MM.1S (cell line): ENCODE measurements at regions not wholly inside any gene's neighbourhood (a gene's known extent, or its start where the extent isn't known, plus 50 kb on each side); places are given as distances from the start of the nearest gene placed in this dataset.

Experiments used
- DNase-seq: peaks from one replicate; pipeline ENCODE4 v3.0.0-alpha.2; 2015
- H2AFZ ChIP-seq: fragments of 300-600 bp; sonication (generic); 2 replicates; pipeline ENCODE4 v1.6.0; 2016; ENCODE audit warnings: antibody characterized with exemption, low read length
- H3F3A ChIP-seq: fragments of 300-600 bp; sonication (generic); 2 replicates; pipeline ENCODE4 v1.6.1; 2016; ENCODE audit warnings: mild to moderate bottlenecking, antibody characterized with exemption, low read length, moderate library complexity, mixed read lengths; ENCODE audit not compliant: insufficient read depth
- H3K27ac ChIP-seq: fragments of 300-600 bp; sonication (generic); 2 replicates; pipeline ENCODE4 v1.5.1; 2016; ENCODE audit warnings: mild to moderate bottlenecking, low read length
- H3K27me3 ChIP-seq: fragments of 300-600 bp; sonication (generic); replicated peaks from 2 replicates; pipeline ENCODE4 v1.6.0; 2016; ENCODE audit warnings: low read length; ENCODE audit not compliant: insufficient read depth
- H3K36me3 ChIP-seq: fragments of 300-600 bp; sonication (generic); replicated peaks from 2 replicates; pipeline ENCODE4 v1.6.1; 2016; ENCODE audit warnings: mild to moderate bottlenecking, low read length, mixed read lengths; ENCODE audit not compliant: insufficient read depth
- H3K4me1 ChIP-seq: fragments of 300-600 bp; sonication (generic); 2 replicates; pipeline ENCODE4 v1.6.1; 2016; ENCODE audit warnings: low read length, mixed read lengths
- H3K4me2 ChIP-seq: fragments of 300-600 bp; sonication (generic); 2 replicates; pipeline ENCODE4 v1.6.0; 2016; ENCODE audit warnings: low read depth, low read length
- H3K4me3 ChIP-seq: fragments of 300-600 bp; sonication (generic); 2 replicates; pipeline ENCODE4 v1.5.1; 2016; ENCODE audit warnings: low read length, mixed read lengths
- H3K79me2 ChIP-seq: fragments of 300-600 bp; sonication (generic); 2 replicates; pipeline ENCODE4 v1.6.1; 2016; ENCODE audit warnings: mixed run types, low read length, mixed read lengths
- H3K9ac ChIP-seq: fragments of 300-600 bp; sonication (generic); 2 replicates; pipeline ENCODE4 v1.6.1; 2016; ENCODE audit warnings: low read length, mixed read lengths
- H3K9me2 ChIP-seq: fragments of 300-600 bp; sonication (generic); replicated peaks from 2 replicates; pipeline ENCODE4 v1.6.1; 2016; ENCODE audit warnings: mild to moderate bottlenecking, low read length, mixed read lengths; ENCODE audit not compliant: insufficient read depth
- H3K9me3 ChIP-seq: fragments of 300-600 bp; sonication (generic); replicated peaks from 2 replicates; pipeline ENCODE4 v1.6.1; 2016; ENCODE audit warnings: mild to moderate bottlenecking, low read length, mixed read lengths; ENCODE audit not compliant: insufficient read depth
- H4K20me1 ChIP-seq: fragments of 300-600 bp; sonication (generic); 2 replicates; pipeline ENCODE4 v1.6.1; 2016; ENCODE audit warnings: mild to moderate bottlenecking, low read length, moderate library complexity, mixed read lengths; ENCODE audit not compliant: insufficient read depth
- EZH2 ChIP-seq: fragments of 300-600 bp; sonication (generic); optimal IDR thresholded peaks from 2 replicates; pipeline ENCODE3; 2017; ENCODE audit warnings: low read depth, mild to moderate bottlenecking, antibody characterized with exemption, low read length, mixed read lengths
- EZH2phosphoT487 ChIP-seq: fragments of 300-600 bp; sonication (generic); IDR thresholded peaks from 2 replicates; pipeline ENCODE4 v1.6.1; 2018; ENCODE audit warnings: antibody characterized with exemption, low read length
- TF ChIP-seq, protein P1 (sequence below): fragments of 300-600 bp; sonication (generic); IDR thresholded peaks from 2 replicates; pipeline ENCODE4 v1.5.1; 2016; ENCODE audit warnings: antibody characterized with exemption, low read length, mixed read lengths

DNA sequence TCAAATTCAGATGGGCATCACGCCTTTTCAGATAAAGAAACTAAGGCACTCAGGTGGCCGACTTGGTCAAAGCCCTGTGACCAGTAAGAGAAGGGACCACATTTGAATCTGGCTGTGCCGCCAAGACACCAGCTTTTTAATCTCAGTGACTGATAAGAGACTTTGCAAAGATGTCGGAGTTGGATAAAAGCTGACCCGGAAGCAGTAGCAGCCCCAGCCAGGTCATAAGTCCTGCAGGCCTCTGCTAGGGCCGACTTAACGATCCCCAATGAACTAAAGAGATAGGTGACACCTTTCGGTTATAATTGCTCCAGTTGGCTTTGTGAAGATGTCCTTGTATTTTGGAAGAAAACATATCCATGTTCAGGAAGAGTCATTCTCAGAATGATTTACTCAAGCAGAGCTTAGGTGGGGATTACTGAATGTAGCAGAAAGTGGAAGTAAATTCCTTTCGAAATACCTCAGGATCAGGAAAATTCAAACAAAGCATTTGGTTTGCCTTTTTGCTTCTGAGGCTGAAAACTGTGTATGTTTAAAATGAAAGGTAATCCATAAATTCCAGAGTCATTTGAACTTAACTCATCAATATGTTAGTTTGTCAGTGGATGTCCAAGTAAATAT, 164.2 kb upstream of the PITRM1 start:
- H2AFZ ChIP-seq: no peak overlapping the region
- H3F3A ChIP-seq: no peaks in the 10 kb centered on the region
- no peaks in the 10 kb centered on the region for H4K20me1 ChIP-seq
- H3K79me2 ChIP-seq: no peaks in the 10 kb centered on the region
- H3K27me3 ChIP-seq: no peaks in the 10 kb centered on the region
- H3K4me2 ChIP-seq: no peak overlapping the region
- H3K27ac ChIP-seq: no peak overlapping the region
- no peak overlapping the region for H3K4me3 ChIP-seq
- TF ChIP-seq, protein P1, sequence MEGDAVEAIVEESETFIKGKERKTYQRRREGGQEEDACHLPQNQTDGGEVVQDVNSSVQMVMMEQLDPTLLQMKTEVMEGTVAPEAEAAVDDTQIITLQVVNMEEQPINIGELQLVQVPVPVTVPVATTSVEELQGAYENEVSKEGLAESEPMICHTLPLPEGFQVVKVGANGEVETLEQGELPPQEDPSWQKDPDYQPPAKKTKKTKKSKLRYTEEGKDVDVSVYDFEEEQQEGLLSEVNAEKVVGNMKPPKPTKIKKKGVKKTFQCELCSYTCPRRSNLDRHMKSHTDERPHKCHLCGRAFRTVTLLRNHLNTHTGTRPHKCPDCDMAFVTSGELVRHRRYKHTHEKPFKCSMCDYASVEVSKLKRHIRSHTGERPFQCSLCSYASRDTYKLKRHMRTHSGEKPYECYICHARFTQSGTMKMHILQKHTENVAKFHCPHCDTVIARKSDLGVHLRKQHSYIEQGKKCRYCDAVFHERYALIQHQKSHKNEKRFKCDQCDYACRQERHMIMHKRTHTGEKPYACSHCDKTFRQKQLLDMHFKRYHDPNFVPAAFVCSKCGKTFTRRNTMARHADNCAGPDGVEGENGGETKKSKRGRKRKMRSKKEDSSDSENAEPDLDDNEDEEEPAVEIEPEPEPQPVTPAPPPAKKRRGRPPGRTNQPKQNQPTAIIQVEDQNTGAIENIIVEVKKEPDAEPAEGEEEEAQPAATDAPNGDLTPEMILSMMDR: no peak
- TF ChIP-seq EZH2 (no peak), EZH2phosphoT487 (no peak)
- DNase-seq: no peak
- H3K9me3 ChIP-seq: no peaks in the 10 kb centered on the region
- H3K9me2 ChIP-seq: no peaks in the 10 kb centered on the region
- H3K9ac ChIP-seq: no peak overlapping the region
- H3K4me1 ChIP-seq: no peaks in the 10 kb centered on the region
- H3K36me3 ChIP-seq: no peaks in the 10 kb centered on the region

DNA sequence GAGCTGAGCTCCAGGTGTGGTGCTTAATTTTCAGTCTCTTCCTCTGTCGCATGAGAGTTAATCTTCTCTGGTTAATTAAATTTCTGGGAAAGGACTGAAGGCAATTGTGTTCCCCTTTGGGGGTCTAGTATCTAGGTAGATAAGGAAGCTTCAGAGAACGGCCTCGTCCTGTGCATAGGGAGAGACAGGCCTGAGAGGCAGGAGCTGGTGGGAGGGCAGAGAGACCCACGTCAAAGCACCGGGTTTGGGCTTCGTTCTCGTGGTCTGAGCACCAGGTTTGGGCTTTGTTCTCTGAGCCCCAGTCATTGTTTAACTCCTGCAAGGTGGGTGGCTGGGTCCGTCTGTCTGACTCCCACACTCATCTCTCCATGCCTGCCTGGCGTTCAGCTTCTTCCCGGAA, 160.8 kb upstream of the PITRM1 start:
- no peak overlapping the region for H3K4me2 ChIP-seq
- H4K20me1 ChIP-seq: no peaks in the 10 kb centered on the region
- H3K4me3 ChIP-seq: no peak overlapping the region
- H3K79me2 ChIP-seq: no peaks in the 10 kb centered on the region
- H3K27me3 ChIP-seq: no peaks in the 10 kb centered on the region
- H3K9me2 ChIP-seq: no peaks in the 10 kb centered on the region
- no peak for DNase-seq
- TF ChIP-seq, protein P1: no peak
- TF ChIP-seq EZH2: no peak
- no peak for TF ChIP-seq EZH2phosphoT487
- H3K9me3 ChIP-seq: no peaks in the 10 kb centered on the region
- no peaks in the 10 kb centered on the region for H3K4me1 ChIP-seq
- H3F3A ChIP-seq: no peaks in the 10 kb centered on the region
- H3K9ac ChIP-seq: no peak overlapping the region
- H3K27ac ChIP-seq: no peak overlapping the region
- H3K36me3 ChIP-seq: no peaks in the 10 kb centered on the region
- H2AFZ ChIP-seq: no peak overlapping the region

DNA sequence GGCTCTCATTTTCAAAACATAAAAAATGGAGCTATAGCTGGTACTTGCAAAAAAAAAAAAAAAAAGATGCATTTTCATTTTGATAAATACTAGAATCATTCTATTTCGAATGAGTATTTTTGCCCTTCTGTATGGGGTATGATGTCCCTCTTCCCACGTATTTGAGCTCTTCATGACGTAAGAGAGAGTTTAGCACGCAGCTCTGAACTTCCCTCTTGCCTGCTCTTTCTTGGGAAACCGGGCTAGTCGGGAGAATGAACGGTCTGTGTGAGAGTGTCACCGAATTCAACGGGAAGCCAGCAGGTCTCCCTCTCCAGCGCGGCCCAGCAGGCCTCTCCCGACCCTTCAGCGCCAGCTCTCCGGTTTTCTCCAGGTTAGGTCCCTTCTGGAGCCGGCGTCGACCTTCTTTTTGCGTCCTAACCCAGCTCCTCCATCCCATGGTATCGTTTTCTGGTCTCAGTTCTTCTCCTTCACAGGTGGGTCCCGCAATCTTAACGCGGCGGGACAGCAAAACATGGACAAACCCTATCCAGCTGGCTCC, 159.2 kb upstream of the PITRM1 start:
- Histone ChIP-seq H2AFZ (no peak overlapping the region), H3K27ac (no peak overlapping the region), H3K9me3 (no peaks in the 10 kb centered on the region), H3K4me2 (no peak overlapping the region), H3K36me3 (no peaks in the 10 kb centered on the region), H3K9me2 (no peaks in the 10 kb centered on the region), H3K4me1 (no peaks in the 10 kb centered on the region), H4K20me1 (no peaks in the 10 kb centered on the region), H3K9ac (no peak overlapping the region), H3F3A (no peaks in the 10 kb centered on the region), H3K27me3 (no peaks in the 10 kb centered on the region), H3K4me3 (no peak overlapping the region), H3K79me2 (no peaks in the 10 kb centered on the region)
- no peak for DNase-seq
- no peak for TF ChIP-seq EZH2
- no peak for TF ChIP-seq EZH2phosphoT487
- TF ChIP-seq, protein P1: no peak
